Skeletal muscle tissue (tissue), 3 donors: ENCODE measurements at regions not wholly inside any gene's neighbourhood (a gene's known extent, or its start where the extent isn't known, plus 50 kb on each side); places are given as distances from the start of the nearest gene placed in this dataset.

Experiments used
- H3K27ac ChIP-seq: one replicate; pipeline ENCODE4 v1.7.0; 2013; ENCODE audit warnings: mild to moderate bottlenecking, low read depth, low read length, inconsistent platforms
- H3K27me3 ChIP-seq, 3 donors: one replicate each; pipeline ENCODE4 v1.7.0; 2013; ENCODE audit warnings: low read length in 3 of 3; ENCODE audit not compliant: control insufficient read depth in 3 of 3, insufficient read depth in 3 of 3
- H3K36me3 ChIP-seq, 3 donors: one replicate each; pipeline ENCODE4 v1.7.0; 2013; ENCODE audit warnings: low read length in 3 of 3; ENCODE audit not compliant: control insufficient read depth in 3 of 3, insufficient read depth in 3 of 3
- H3K4me1 ChIP-seq, 3 donors: one replicate each; pipeline ENCODE4 v1.7.0; 2013; ENCODE audit warnings: low read length in 3 of 3, mild to moderate bottlenecking in 3 of 3; ENCODE audit not compliant: control insufficient read depth in 3 of 3, insufficient read depth in 3 of 3
- H3K4me3 ChIP-seq, 3 donors: one replicate each; pipeline ENCODE4 v1.7.0; 2013; ENCODE audit warnings: low read length in 3 of 3
- H3K9ac ChIP-seq, 3 donors: one replicate each; pipeline ENCODE4 v1.7.0; 2013; ENCODE audit warnings: low read length in 3 of 3, mild to moderate bottlenecking in 3 of 3, moderate library complexity in 2 of 3, low read depth in 1 of 3
- H3K9me3 ChIP-seq, 3 donors: one replicate each; pipeline ENCODE4 v1.7.0; 2013; ENCODE audit warnings: low read length in 3 of 3; ENCODE audit not compliant: control insufficient read depth in 3 of 3
- donor health status: Osteomylitis.

DNA sequence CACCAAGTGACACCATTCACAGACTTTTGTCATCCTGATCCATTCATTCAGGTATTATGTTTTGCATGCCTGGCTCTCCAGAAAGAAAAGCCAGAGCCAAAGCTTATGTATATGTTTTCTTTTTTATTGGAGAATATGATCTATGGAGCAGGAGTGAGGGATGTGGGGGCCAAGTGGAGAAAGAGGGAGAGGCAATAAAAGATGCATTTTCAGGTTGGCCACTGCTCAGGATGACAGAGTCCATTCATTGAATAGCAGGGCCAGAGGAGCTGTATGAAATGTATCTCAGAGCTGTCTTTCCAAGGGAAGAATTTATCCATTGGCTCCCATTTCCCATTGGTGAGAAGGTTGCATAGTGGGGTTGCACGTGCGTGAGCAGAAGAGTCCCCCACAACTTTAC is 416.1 kb downstream of the ATP23 start:
- no peak overlapping the region for H3K27ac ChIP-seq
- no peaks in the 10 kb centered on the region for H3K27me3 ChIP-seq
- H3K36me3 ChIP-seq: no peaks in the 10 kb centered on the region
- no peak overlapping the region for H3K4me3 ChIP-seq
- H3K9ac ChIP-seq: no peak overlapping the region
- H3K9me3 ChIP-seq: no peaks in the 10 kb centered on the region
- no peaks in the 10 kb centered on the region for H3K4me1 ChIP-seq

DNA sequence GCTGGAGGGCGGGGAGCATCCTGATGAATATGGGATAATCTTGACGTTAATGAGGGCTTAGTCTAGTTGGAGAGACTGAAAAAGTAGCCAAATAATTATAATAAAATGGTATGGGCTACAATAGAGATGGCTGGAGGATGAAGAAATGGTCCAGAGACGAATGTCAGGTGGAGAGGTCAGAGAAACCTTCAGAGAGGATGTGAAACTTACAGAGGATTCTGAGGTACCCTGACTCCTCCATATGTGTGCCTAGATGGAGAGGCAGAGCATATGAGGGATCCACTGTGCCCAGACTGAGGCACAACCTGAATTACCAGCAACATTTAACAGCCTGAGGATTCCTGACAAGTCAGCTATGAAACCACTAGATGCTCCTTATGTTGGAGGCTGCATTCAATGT is 417.0 kb downstream of the ATP23 start:
- H3K4me3 ChIP-seq: no peak overlapping the region
- H3K9ac ChIP-seq: no peak overlapping the region
- H3K9me3 ChIP-seq: no peaks in the 10 kb centered on the region
- no peaks in the 10 kb centered on the region for H3K4me1 ChIP-seq
- H3K27ac ChIP-seq: no peak overlapping the region
- H3K27me3 ChIP-seq: no peaks in the 10 kb centered on the region
- no peaks in the 10 kb centered on the region for H3K36me3 ChIP-seq

DNA sequence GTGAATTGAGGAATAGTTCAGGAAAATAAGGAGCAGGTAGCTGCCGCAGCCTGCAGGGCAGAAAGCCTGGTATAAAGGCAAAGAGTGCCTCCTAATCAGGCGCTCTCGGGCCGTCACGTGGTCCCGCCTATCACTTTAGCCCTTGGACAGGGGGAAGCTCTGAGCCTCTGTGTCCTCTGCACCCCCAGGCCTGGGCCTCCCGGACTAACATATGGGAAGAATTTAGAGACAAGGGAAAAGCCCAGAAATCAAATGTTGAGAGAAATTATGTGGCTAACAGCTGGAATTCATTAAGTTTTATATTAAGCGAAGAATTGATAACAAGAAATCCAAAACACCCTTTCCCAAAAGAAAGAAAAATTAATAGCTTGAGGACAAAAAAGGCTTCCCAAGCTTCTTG is 417.7 kb downstream of the ATP23 start:
- Histone ChIP-seq H3K27me3 (no peaks in the 10 kb centered on the region), H3K4me3 (no peak overlapping the region), H3K36me3 (no peaks in the 10 kb centered on the region), H3K9ac (no peak overlapping the region), H3K27ac (no peak overlapping the region), H3K4me1 (no peaks in the 10 kb centered on the region), H3K9me3 (no peaks in the 10 kb centered on the region)

DNA sequence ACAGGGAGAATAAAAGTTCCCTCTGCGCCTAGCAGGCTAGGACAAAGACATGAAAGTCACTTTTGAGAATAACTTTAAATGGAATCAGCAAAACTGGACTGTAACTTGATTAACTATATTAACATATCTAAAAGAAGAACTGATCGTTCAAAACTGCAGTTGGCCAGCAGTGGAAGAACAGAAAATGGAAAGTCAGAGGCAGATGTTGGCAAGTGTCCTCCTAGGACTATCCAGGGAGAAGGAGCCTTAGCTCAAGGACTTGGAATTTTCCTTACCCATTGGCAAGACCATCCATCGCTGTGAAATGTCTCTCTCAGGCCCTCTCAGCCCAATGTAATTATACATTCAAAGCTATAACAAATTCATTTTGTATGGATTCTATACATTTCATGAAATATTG is 419.7 kb downstream of the ATP23 start:
- Histone ChIP-seq H3K27ac (no peak overlapping the region), H3K27me3 (no peaks in the 10 kb centered on the region), H3K36me3 (no peaks in the 10 kb centered on the region), H3K9me3 (no peaks in the 10 kb centered on the region), H3K4me1 (no peaks in the 10 kb centered on the region), H3K4me3 (no peak overlapping the region), H3K9ac (no peak overlapping the region)

DNA sequence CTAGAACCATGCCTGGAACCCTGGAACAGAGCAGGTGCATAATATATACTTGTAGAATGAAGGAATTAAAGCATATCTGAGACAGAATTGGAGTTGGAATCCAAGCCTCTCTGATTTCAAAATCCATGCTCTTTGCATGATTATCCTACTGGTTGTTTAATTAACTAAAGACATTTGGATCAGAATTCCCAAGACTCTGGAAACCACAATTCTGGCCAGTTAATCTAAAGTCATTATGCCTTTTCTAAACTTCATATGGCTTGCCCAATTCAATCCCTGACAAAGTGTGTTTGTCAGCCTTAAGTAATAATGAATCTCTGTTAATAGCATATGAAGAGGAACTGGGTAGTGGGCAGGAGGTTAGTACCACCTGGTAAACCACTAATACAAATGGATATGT is 422.6 kb downstream of the ATP23 start:
- H3K27me3 ChIP-seq: no peaks in the 10 kb centered on the region
- no peak overlapping the region for H3K4me3 ChIP-seq
- H3K36me3 ChIP-seq: no peaks in the 10 kb centered on the region
- no peaks in the 10 kb centered on the region for H3K4me1 ChIP-seq
- H3K9ac ChIP-seq: no peak overlapping the region
- H3K27ac ChIP-seq: no peak overlapping the region
- no peaks in the 10 kb centered on the region for H3K9me3 ChIP-seq

DNA sequence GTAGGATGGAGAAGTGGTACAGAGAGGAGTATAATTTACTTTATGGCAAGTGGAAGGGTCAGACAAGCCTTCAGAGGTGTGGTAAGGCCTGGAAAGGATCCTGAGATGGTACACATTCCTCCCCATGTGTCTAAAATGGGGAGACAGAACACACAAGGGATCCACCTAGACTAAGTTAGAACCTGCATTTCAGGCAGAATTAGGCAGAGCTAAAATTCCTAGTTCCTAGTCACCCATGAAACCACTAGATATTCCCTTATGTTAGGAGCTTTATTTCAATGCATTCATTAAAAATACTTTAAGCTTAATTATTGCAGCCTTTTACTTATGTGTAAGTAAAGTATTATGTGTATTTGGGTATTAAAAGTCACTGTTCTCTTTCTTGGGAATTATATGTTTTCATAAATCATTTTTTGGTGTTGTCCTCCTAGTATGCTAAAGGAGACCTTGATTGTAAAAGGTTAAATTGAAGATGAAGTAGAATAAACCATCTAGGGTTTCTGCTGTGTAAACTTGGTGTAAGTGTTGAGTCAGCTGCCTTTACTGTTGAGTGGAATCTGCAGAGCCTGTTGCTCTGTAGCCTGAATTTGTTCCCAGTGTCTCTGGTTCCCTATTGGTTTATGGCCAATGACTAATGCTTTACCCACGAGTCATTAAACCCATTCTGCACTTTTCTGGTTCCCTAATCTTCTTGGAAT is 423.2 kb downstream of the ATP23 start:
- H3K36me3 ChIP-seq: no peaks in the 10 kb centered on the region
- no peak overlapping the region for H3K9ac ChIP-seq
- no peak overlapping the region for H3K4me3 ChIP-seq
- H3K4me1 ChIP-seq: no peaks in the 10 kb centered on the region
- H3K27ac ChIP-seq: no peak overlapping the region
- no peaks in the 10 kb centered on the region for H3K27me3 ChIP-seq
- no peaks in the 10 kb centered on the region for H3K9me3 ChIP-seq

DNA sequence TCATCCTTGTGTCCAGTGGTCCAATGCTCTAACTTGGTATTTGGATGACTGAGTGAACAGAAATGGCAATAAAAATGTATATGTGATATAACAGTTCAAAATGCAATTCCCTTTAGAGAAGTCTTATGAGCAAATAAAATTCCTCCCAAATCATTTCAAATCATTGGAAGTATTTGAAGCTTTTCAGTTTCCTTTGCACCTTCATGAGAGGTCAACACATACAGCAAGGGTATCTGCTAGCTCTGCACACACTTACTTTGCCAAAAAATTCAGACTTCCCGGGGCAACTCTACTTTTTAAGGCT is 423.7 kb downstream of the ATP23 start:
- H3K9me3 ChIP-seq: no peaks in the 10 kb centered on the region
- no peak overlapping the region for H3K4me3 ChIP-seq
- no peaks in the 10 kb centered on the region for H3K36me3 ChIP-seq
- H3K9ac ChIP-seq: no peak overlapping the region
- H3K27me3 ChIP-seq: no peaks in the 10 kb centered on the region
- no peak overlapping the region for H3K27ac ChIP-seq
- H3K4me1 ChIP-seq: no peaks in the 10 kb centered on the region

DNA sequence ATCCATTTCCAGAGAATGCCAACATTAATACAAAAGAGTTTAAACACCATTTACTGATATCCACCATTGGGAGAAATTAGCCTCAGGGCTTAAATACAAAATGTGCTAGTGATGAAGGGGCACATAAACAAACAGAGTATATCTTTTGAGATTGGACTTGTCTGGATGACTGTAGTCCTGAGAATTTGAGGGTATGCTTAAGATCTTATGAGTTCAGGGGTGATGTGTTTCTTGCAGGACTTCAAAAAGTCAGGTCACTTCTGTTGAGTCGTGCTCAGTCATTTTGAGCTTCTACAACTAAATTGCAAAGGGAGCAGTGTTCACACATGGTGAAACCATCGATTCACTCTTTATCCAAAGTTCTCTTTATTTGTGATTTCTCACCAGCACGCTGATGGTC is 425.7 kb downstream of the ATP23 start:
- H3K27me3 ChIP-seq: no peaks in the 10 kb centered on the region
- H3K36me3 ChIP-seq: no peaks in the 10 kb centered on the region
- H3K9me3 ChIP-seq: no peaks in the 10 kb centered on the region
- H3K27ac ChIP-seq: no peak overlapping the region
- no peak overlapping the region for H3K9ac ChIP-seq
- H3K4me1 ChIP-seq: no peaks in the 10 kb centered on the region
- H3K4me3 ChIP-seq: no peak overlapping the region

DNA sequence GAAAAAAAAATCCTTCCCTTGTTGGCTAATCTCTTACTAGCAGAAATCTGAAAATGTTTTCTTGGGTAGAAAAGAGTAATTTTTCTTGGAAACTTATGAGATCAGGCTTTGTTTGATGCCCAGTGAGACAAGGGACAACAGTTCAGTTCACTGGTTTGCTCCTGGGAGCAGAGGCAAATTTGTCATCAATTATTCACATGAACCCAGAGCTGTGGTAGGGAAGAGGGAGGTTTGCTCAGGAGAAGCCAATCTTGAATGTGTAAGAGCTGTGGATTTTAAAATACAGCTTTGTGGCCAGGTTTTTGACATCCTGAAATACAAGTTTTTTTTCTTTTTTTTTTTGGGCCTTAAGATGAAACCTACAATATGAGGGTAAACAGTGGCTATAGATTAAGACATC is 426.6 kb downstream of the ATP23 start:
- Histone ChIP-seq H3K36me3 (no peaks in the 10 kb centered on the region), H3K9ac (no peak overlapping the region), H3K27ac (no peak overlapping the region), H3K4me3 (no peak overlapping the region), H3K27me3 (no peaks in the 10 kb centered on the region), H3K9me3 (no peaks in the 10 kb centered on the region), H3K4me1 (no peaks in the 10 kb centered on the region)

DNA sequence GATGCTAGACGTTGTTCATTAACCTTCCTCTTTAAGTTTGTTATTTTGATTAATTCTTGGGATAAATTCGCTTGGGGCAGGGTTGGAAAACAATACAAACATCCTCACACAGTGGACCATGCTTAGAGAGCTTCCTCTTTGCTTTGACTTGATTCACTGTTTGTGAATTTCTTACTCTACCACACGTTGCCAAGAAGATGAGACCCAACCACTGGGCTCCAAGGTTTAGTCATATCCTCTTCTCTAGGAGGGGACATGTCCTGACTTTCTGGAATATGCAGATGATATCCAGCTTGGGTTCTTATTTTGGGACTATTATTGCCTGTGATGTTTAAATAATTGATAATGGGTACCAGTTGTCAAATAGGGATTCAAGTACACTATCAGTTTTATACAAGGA is 428.2 kb downstream of the ATP23 start:
- Histone ChIP-seq H3K27me3 (no peaks in the 10 kb centered on the region), H3K27ac (no peak overlapping the region), H3K36me3 (no peaks in the 10 kb centered on the region), H3K4me1 (no peaks in the 10 kb centered on the region), H3K9ac (no peak overlapping the region), H3K4me3 (no peak overlapping the region), H3K9me3 (no peaks in the 10 kb centered on the region)

DNA sequence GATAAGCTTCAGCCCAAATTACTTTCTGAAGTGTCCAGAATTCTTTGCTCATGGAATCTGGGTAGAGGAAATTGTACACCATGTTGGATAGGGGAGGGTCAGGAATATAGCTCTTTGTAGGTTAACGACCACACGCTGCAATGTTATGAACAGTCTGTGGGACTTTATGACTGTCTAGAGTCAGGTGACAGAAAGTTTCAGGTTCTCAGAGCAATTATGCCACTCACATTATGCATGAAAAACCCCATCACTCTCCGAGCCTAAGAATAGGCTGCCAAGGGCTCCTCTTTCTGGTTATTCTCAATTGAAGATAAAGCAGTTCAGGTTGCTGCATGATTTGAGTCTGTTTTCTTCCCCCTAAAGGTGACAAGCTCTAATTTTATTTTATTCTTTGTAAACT is 430.9 kb downstream of the ATP23 start:
- Histone ChIP-seq H3K27me3 (no peaks in the 10 kb centered on the region), H3K4me3 (no peak overlapping the region), H3K36me3 (no peaks in the 10 kb centered on the region), H3K27ac (no peak overlapping the region), H3K9ac (no peak overlapping the region), H3K4me1 (no peaks in the 10 kb centered on the region), H3K9me3 (no peaks in the 10 kb centered on the region)
